GM12891 (cell line): ENCODE measurements at regions not wholly inside any gene's neighbourhood (a gene's known extent, or its start where the extent isn't known, plus 50 kb on each side); places are given as distances from the start of the nearest gene placed in this dataset.

Experiments
- DNase-seq: peaks from one replicate; pipeline ENCODE4 v3.0.0; 2011; ENCODE audit warnings: low spot score; ENCODE audit not compliant: insufficient read length
- FAIRE-seq: peaks from 2 replicates; lab custom pipeline; 2011; peaks lifted over from hg19 to GRCh38; lab: Jason Lieb, UNC
- PAX5 ChIP-seq: IDR thresholded peaks from 2 replicates; pipeline ENCODE4 v1.6.1; 2011; ENCODE audit warnings: low read length, moderate library complexity, mild to moderate bottlenecking; ENCODE audit not compliant: insufficient read depth, severe bottlenecking
- POLR2A ChIP-seq: IDR thresholded peaks from 2 replicates; pipeline ENCODE4 v1.6.1; 2011; ENCODE audit warnings: low read depth, low read length, control low read depth
- POLR2AphosphoS5 ChIP-seq: IDR thresholded peaks from 2 replicates; pipeline ENCODE4 v1.6.1; 2011; ENCODE audit warnings: low read depth, low read length, control low read depth
- POU2F2 ChIP-seq: IDR thresholded peaks from 2 replicates; pipeline ENCODE4 v1.6.1; 2011; ENCODE audit warnings: low read depth, mild to moderate bottlenecking, control low read depth, low read length, moderate library complexity
- SPI1 ChIP-seq: IDR thresholded peaks from 2 replicates; pipeline ENCODE4 v1.6.1; 2011; ENCODE audit warnings: low read depth, low read length, control low read depth
- TAF1 ChIP-seq: IDR thresholded peaks from 2 replicates; pipeline ENCODE4 v1.6.1; 2011; ENCODE audit warnings: low read depth, low read length, control low read depth

GRCh38 chr10:8428654-8429053 lies 374.2 kb downstream of the GATA3 start:
- no peak for TF ChIP-seq PAX5
- TF ChIP-seq POU2F2, result no peak
- no peak for TF ChIP-seq SPI1
- DNase-seq, result no peak
- no peak for FAIRE-seq

GRCh38 chr10:8430321-8430720 lies 375.8 kb downstream of the GATA3 start:
- FAIRE-seq (no peak), DNase-seq (no peak)
- no peak for TF ChIP-seq POU2F2
- TF ChIP-seq POLR2AphosphoS5, result no peak
- no peak for TF ChIP-seq POLR2A
- no peak for TF ChIP-seq SPI1
- no peak for TF ChIP-seq PAX5
- TF ChIP-seq TAF1, result no peak

- TF ChIP-seq SPI1 (no peak), TAF1 (no peak), POLR2AphosphoS5 (no peak), POLR2A (no peak), PAX5 (no peak), POU2F2 (no peak)
- no peak for DNase-seq
- FAIRE-seq, result no peak
Observed at GRCh38 chr10:8431511-8431910, 377.0 kb downstream of the GATA3 start.

- FAIRE-seq (no peak), DNase-seq (no peak)
- TF ChIP-seq TAF1, result no peak
- no peak for TF ChIP-seq PAX5
- TF ChIP-seq SPI1, result no peak
- TF ChIP-seq POLR2A, result no peak
- no peak for TF ChIP-seq POU2F2
- no peak for TF ChIP-seq POLR2AphosphoS5
Observed at GRCh38 chr10:8435186-8436055, 380.9 kb downstream of the GATA3 start.

- DNase-seq (no peak), FAIRE-seq (no peak)
- TF ChIP-seq PAX5 (no peak), POU2F2 (no peak), POLR2A (no peak), TAF1 (no peak)
Observed at GRCh38 chr10:8437896-8438295, 383.4 kb downstream of the GATA3 start.

- DNase-seq, result no peak
- peak; percentile 29; the same call in 1 of the 2 replicates for TF ChIP-seq SPI1
- no peak for TF ChIP-seq POLR2AphosphoS5
- no peak for FAIRE-seq
Observed at GRCh38 chr10:8438603-8439002, 384.1 kb downstream of the GATA3 start.

GRCh38 chr10:8439040-8439439 lies 384.6 kb downstream of the GATA3 start:
- no peak for FAIRE-seq
- TF ChIP-seq SPI1 (no peak), POU2F2 (no peak), TAF1 (no peak), POLR2A (no peak)

GRCh38 chr10:8444630-8445029 lies 390.1 kb downstream of the GATA3 start:
- DNase-seq, result peak; percentile 5
- TF ChIP-seq TAF1 (no peak), POLR2AphosphoS5 (no peak), PAX5 (no peak), POLR2A (no peak), SPI1 (no peak), POU2F2 (no peak)
- no peak for FAIRE-seq

More at GRCh38 chr10:8439040-8439439, 384.6 kb downstream of the GATA3 start:
- no peak for DNase-seq

- no peak for DNase-seq
- no peak for FAIRE-seq
Observed at GRCh38 chr10:8445353-8445752, 390.9 kb downstream of the GATA3 start.

GRCh38 chr10:8449909-8450308 lies 395.4 kb downstream of the GATA3 start:
- FAIRE-seq (no peak), DNase-seq (no peak)

More at GRCh38 chr10:8445353-8445752, 390.9 kb downstream of the GATA3 start:
- TF ChIP-seq SPI1 (no peak), POU2F2 (no peak), PAX5 (no peak), POLR2AphosphoS5 (no peak), POLR2A (no peak), TAF1 (no peak)

GRCh38 chr10:8453587-8453986 lies 399.1 kb downstream of the GATA3 start:
- no peak for FAIRE-seq
- DNase-seq, result no peak
- TF ChIP-seq POU2F2, result no peak
- TF ChIP-seq TAF1, result no peak
- TF ChIP-seq POLR2AphosphoS5, result no peak

More at GRCh38 chr10:8449909-8450308, 395.4 kb downstream of the GATA3 start:
- TF ChIP-seq SPI1, result no peak
- no peak for TF ChIP-seq POLR2AphosphoS5
- no peak for TF ChIP-seq POLR2A
- no peak for TF ChIP-seq POU2F2
- no peak for TF ChIP-seq PAX5
- no peak for TF ChIP-seq TAF1
